NB4 (cell line): ENCODE measurements at regions not wholly inside any gene's neighbourhood (a gene's known extent, or its start where the extent isn't known, plus 50 kb on each side); places are given as distances from the start of the nearest gene placed in this dataset.

ENCODE experiments used
- CTCF ChIP-seq: IDR thresholded peaks from one replicate; pipeline ENCODE4 v1.5.1; 2012; ENCODE audit warnings: low read depth, low read length
- POLR2A ChIP-seq: IDR thresholded peaks from 2 replicates; pipeline ENCODE4 v1.6.1; 2011; ENCODE audit warnings: mild to moderate bottlenecking; ENCODE audit not compliant: insufficient read length; ENCODE audit errors: extremely low read depth
- TF ChIP-seq, protein P1 (sequence below): IDR thresholded peaks from 2 replicates; pipeline ENCODE4 v1.6.1; 2011; ENCODE audit warnings: low read depth, low read length

DNA sequence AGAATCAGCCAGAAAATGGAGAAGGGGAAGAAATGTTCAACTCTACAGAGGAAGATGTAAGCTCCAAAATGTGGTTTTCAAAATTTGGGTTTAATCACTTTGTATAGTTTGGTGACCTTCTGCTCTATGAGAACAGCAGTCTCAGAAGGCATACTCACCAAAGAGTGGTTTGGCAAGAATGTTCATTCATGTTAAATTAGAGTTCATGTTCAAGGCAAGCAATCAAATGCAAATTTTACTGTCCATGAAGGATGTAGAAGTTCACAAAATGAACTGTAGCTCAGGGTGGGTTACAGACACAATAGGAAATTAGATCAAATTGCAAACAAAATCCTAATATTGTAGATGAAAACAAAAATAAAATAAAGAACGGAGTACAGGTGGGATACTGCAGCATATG, 606.7 kb upstream of the PCDH20 start:
- TF ChIP-seq CTCF (no peak), POLR2A (no peak)
- TF ChIP-seq, protein P1, sequence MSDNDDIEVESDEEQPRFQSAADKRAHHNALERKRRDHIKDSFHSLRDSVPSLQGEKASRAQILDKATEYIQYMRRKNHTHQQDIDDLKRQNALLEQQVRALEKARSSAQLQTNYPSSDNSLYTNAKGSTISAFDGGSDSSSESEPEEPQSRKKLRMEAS: no peak
